SJSA1 (cell line): ENCODE measurements at regions not wholly inside any gene's neighbourhood (a gene's known extent, or its start where the extent isn't known, plus 50 kb on each side); places are given as distances from the start of the nearest gene placed in this dataset.
"Not testable (repeated sequence)": the region's sequence is repeated elsewhere in the genome, so short reads cannot be mapped to it uniquely, and the experiment has no call there.

Experiments used
- DNase-seq, 2 experiments: peaks; one replicate each; pipeline ENCODE4 v3.0.0-alpha.2; 2015 to 2020; ENCODE audit warnings: low spot score in 2 of 2, low read depth in 1 of 2
- H3K27ac ChIP-seq: fragments of 250-450 bp; sonication (Bioruptor Pico); 2 replicates; pipeline ENCODE4 v1.5.1; 2020; ENCODE audit warnings: mild to moderate bottlenecking, moderate library complexity
- H3K27me3 ChIP-seq: fragments of 250-450 bp; sonication (Bioruptor Pico); replicated peaks from 2 replicates; pipeline ENCODE4 v1.5.1; 2020; ENCODE audit warnings: mild to moderate bottlenecking, moderate library complexity
- H3K36me3 ChIP-seq: fragments of 250-450 bp; sonication (Bioruptor Pico); 2 replicates; pipeline ENCODE4 v1.5.1; 2020; ENCODE audit warnings: mild to moderate bottlenecking
- H3K4me1 ChIP-seq: fragments of 250-450 bp; sonication (Bioruptor Pico); replicated peaks from 2 replicates; pipeline ENCODE4 v1.6.1; 2021; ENCODE audit warnings: mild to moderate bottlenecking
- H3K4me3 ChIP-seq: fragments of 250-450 bp; sonication (Bioruptor Pico); 2 replicates; pipeline ENCODE4 v1.5.1; 2020; ENCODE audit warnings: mild to moderate bottlenecking
- H3K9me3 ChIP-seq: fragments of 250-450 bp; sonication (Bioruptor Pico); replicated peaks from 2 replicates; pipeline ENCODE4 v1.5.1; 2020; ENCODE audit warnings: mild to moderate bottlenecking

DNA sequence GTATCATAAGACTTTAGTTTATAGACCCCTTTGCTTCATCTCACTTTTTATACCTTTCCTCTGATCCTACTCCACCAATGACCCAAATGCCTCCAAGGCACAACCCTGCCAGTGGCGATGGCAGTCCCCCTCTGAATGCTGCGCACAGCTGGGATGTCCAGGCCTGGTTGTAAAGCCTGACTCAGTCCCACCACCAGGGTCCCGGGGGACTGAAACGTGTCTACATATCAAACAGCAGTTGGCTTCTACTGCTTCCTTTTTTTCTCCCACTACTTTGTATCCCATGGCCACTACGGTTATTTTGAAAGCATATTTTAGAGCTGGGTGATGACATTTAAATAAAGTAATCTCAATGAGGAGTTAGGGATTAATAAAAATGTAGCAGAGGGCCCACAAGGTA, 329.8 kb upstream of the PSMD7 start:
- Histone ChIP-seq H3K36me3 (no peaks in the 10 kb centered on the region), H3K4me3 (no peak overlapping the region), H3K9me3 (no peaks in the 10 kb centered on the region), H3K27me3 (no peaks in the 10 kb centered on the region), H3K27ac (no peak overlapping the region), H3K4me1 (no peaks in the 10 kb centered on the region)
- DNase-seq, result no peak

DNA sequence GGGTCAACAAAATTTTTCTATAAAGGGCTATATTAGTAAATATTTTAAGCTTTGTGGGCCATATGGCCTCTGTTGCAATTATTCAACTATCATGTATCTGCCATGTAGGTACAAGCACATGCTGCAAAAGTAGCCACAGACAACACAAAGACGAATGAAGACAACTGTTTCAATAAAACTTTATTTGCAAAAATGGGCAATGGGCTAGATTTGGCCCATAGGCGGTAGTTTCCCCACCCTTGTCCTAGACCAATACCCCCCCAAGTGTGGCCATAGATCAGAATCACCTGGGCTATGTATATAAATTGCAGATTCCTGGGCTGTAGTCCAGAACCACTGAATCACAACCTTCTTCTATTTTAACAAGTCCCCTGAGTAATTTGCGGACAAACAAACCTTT, 331.0 kb upstream of the PSMD7 start:
- Histone ChIP-seq H3K4me1 (no peaks in the 10 kb centered on the region), H3K27me3 (no peaks in the 10 kb centered on the region), H3K4me3 (no peak overlapping the region), H3K27ac (no peak overlapping the region), H3K36me3 (no peaks in the 10 kb centered on the region), H3K9me3 (no peaks in the 10 kb centered on the region)
- no peak for DNase-seq

DNA sequence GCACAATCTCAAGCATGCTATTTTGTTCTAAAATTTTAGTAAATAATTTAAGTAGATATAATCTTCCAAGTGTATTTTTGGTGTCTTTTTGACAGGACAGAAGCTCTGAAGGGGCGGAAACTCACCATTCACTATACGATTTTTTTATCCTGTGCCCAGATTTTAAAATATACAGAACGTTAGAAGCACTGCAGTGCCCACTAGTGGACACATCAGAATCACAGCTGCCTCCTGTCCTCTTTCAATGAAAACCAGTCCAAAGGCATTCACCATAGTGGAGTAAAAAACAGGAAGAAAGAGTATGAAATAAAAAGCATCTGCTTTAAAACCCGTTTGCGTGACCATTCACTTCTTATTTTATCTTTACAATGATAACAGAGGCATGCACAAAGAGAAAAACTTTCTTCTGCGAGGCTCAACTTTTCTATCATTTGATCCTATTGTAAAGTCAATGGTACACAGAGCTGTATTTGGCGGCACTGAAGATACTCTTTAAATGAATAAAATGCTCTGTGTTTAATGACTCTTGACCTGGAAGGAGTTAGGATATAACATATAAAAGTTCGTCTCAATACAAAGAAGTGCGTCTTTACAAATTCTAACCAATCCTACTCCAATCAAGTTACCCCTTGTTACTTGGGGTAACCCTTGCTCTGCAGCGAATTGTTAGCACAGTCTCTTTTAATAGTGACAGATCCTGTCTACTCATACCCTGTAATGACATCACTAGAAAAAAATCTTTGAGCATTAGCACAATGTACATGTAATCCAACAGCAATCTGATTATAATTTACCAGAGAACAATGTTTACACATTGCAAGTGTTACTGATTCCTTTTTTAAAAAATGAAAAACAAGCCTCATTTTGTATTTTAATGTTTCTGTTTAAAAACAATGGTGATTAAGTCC, 339.8 kb upstream of the PSMD7 start:
- DNase-seq, result peak; percentile 44 to 48
- Histone ChIP-seq H3K27ac (no peak overlapping the region), H3K27me3 (no peaks in the 10 kb centered on the region; the same call in 1 of the 2 replicates), H3K9me3 (no peaks in the 10 kb centered on the region), H3K4me1 (no peaks in the 10 kb centered on the region), H3K4me3 (no peak overlapping the region), H3K36me3 (no peaks in the 10 kb centered on the region)

DNA sequence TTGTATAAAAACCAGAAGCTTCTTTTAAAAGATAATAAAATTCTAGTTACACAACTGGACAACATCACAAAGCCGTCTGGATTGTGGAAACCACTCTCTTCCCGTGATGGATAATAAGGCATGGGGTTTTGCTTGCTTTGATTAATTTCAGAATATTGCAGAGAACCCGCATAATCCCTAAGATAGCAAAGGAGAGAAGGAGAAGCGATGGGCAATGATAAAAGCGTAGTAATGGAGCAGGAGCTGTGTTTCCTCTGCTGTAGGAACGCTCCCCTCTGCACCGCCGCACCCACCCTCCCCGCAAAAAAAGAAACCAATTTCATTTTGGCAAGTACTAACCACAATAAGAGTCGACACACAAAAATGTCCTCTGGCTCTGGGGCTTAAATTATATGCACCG, 340.9 kb upstream of the PSMD7 start:
- H3K9me3 ChIP-seq, result no peaks in the 10 kb centered on the region
- DNase-seq, result no peak
- H3K27me3 ChIP-seq, result no peaks in the 10 kb centered on the region; the same call in 1 of the 2 replicates
- no peaks in the 10 kb centered on the region for H3K36me3 ChIP-seq
- no peaks in the 10 kb centered on the region for H3K4me1 ChIP-seq
- no peak overlapping the region for H3K4me3 ChIP-seq
- H3K27ac ChIP-seq, result no peak overlapping the region

DNA sequence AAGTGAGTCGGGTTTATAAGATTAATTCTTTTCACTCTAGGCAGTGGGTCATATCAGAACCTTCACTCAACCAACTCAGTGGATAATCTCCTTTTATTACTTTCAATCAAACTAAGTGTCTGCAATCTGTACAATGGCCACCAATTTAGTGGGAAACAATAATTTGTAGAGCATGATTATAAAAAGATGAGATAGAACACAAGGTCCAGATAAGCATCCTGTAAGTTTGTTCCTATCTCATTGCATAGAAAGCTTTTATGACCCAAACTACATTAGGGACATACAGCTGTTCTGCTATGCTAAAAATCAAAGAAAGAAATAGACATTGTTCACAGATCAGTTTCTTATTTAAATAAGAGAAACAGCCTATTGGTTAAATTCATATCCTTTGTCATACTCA, 341.4 kb upstream of the PSMD7 start:
- DNase-seq, result no peak
- no peak overlapping the region for H3K4me3 ChIP-seq
- H3K9me3 ChIP-seq, result no peaks in the 10 kb centered on the region
- H3K4me1 ChIP-seq, result no peaks in the 10 kb centered on the region
- no peaks in the 10 kb centered on the region for H3K36me3 ChIP-seq
- no peak overlapping the region for H3K27ac ChIP-seq
- no peaks in the 10 kb centered on the region; the same call in 1 of the 2 replicates for H3K27me3 ChIP-seq

DNA sequence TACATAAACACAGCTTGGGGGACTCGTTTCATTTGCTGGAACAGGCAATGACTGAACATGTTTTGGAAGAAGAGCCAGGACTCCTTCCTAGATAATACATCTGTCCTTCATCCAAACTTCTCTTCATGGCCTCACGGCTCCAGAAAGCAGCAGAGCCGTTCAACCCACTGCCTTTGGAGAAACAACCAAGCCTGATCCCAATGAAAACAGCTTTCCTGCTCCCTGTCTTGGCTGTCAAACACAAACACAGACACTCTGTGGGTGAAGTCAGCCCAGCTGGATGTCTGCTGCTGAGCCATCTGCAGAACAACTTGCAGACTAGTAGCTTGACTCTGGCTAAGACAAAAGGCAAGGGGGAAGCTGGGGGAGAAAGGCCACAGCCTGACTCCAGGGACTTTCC, 345.1 kb upstream of the PSMD7 start:
- Histone ChIP-seq H3K36me3 (no peaks in the 10 kb centered on the region), H3K4me1 (no peaks in the 10 kb centered on the region), H3K27ac (no peak overlapping the region), H3K27me3 (no peaks in the 10 kb centered on the region; the same call in 1 of the 2 replicates), H3K4me3 (no peak overlapping the region), H3K9me3 (no peaks in the 10 kb centered on the region)
- DNase-seq, result no peak

DNA sequence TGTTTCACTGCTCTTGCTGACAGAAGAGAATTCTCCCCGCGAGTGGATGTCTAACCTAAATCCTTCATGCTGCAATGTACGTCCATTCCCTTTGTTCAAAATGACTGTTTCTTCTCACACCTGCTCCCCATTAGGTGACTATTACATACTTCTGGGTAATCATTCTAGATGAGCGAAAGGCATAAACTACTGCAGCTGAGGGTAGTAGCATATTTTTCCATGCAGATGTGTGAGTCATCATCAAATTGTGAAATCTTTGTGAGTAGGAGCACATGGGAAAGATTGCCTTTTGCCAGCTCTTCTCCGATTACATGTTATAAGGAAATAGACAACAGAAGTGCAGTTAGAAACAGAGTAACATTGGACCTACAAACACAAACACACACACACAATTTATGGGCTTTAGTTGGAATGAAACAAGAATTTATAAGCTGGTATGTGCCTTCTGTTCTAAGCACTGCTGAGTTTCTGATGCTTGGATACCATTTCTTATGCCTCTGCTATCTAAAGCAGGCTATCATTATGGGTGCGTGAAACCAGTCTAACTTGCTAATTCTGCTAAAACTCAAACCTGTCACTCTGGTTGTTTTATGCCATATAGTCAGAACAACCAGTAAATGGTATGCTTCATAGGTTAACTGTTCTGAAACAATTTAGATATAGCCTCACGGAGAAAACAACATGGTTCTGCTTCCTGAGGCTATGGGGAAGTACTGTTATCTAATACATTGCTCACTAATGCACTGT, 346.9 kb upstream of the PSMD7 start:
- no peak overlapping the region for H3K27ac ChIP-seq
- no peaks in the 10 kb centered on the region for H3K4me1 ChIP-seq
- no peaks in the 10 kb centered on the region for H3K36me3 ChIP-seq
- H3K4me3 ChIP-seq, result no peak overlapping the region
- no peak for DNase-seq
- H3K27me3 ChIP-seq, result no peaks in the 10 kb centered on the region
- no peaks in the 10 kb centered on the region for H3K9me3 ChIP-seq

DNA sequence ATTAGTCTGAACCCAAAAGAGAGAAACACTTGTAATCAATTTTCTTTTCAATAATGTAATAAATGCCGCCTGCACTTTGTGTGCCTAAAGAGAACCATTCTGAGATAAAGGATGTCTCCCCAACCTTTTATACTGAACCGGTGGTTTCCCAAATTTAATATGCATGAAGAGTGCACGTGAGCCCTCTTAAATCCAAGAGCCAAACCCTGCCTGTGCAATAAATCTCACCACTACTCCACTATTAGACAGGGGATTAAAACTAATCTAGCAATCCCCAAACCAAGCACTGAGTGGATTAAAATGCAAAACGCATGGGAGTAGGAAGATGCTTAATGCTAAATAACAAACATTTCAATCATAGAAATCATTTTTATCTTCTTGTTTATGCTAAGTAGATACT, 351.0 kb upstream of the PSMD7 start:
- H3K9me3 ChIP-seq, result no peaks in the 10 kb centered on the region
- H3K4me3 ChIP-seq, result no peak overlapping the region
- no peak for DNase-seq
- no peaks in the 10 kb centered on the region for H3K36me3 ChIP-seq
- no peak overlapping the region for H3K27ac ChIP-seq
- H3K4me1 ChIP-seq, result no peaks in the 10 kb centered on the region
- no peaks in the 10 kb centered on the region for H3K27me3 ChIP-seq

DNA sequence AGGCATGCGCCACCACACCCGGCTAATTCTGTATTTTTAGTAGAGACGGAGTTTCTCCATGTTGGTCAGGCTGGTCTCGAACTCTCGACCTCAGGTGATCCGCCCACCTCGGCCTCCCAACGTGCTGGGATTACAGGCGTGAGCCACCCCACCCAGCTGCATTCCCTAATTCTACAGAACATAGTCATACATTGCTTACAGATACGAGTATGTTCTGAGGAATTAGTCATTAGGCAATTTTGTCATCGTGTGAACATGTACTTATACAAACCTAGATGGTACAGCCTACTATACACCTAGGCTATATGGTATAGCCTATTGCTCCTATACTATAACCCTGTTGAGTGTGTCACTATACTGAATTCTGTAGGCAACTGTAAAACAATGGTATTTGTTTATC, 353.4 kb upstream of the PSMD7 start:
- not testable (repeated sequence) for H3K36me3 ChIP-seq, H3K27me3 ChIP-seq, H3K27ac ChIP-seq, H3K9me3 ChIP-seq, H3K4me1 ChIP-seq, H3K4me3 ChIP-seq, DNase-seq

DNA sequence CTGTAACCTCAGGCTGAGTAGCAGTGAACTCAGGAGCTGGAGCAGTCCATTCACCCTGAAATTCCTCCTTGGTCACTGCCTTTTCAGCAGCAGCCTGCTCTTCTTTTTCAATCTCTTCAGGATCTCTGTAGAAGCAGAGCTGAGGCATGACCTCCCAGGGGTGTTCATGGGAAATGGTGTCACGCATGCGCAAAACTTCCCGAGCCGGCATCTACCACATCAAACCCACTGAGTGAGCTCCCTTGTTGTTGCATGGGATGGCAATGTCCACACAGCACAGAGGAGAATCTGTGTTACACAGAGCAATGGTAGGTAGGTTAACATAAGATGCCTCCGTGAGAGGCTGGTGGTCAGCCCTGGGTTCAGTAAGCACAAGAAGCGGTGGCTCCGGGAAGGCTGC, 355.8 kb upstream of the PSMD7 start:
- H3K36me3 ChIP-seq, H3K27me3 ChIP-seq, H3K9me3 ChIP-seq, H3K27ac ChIP-seq, H3K4me3 ChIP-seq, H3K4me1 ChIP-seq, DNase-seq: not testable (repeated sequence)

DNA sequence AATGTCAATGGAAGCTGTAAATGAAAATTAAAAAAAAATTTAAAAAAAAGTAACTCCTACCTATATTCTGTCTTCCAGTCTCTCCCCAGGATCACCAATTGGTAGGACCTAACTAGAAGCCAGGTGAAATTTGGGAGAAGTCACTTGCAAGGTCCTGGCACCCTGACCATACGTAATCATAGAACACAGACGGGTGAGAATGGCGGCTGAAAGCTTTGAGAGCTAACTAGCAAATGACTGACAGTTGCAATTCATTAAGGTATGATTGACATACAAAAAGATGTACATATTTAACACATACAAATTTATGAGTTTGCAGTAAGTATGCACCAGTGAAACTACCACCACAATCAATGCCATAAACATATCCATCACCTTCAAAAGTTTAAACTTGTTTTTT, 372.7 kb upstream of the PSMD7 start:
- DNase-seq, result no peak
- H3K27ac ChIP-seq, result no peak overlapping the region
- no peaks in the 10 kb centered on the region for H3K36me3 ChIP-seq
- H3K27me3 ChIP-seq, result no peaks in the 10 kb centered on the region
- no peaks in the 10 kb centered on the region for H3K4me1 ChIP-seq
- no peak overlapping the region for H3K4me3 ChIP-seq
- no peaks in the 10 kb centered on the region for H3K9me3 ChIP-seq

DNA sequence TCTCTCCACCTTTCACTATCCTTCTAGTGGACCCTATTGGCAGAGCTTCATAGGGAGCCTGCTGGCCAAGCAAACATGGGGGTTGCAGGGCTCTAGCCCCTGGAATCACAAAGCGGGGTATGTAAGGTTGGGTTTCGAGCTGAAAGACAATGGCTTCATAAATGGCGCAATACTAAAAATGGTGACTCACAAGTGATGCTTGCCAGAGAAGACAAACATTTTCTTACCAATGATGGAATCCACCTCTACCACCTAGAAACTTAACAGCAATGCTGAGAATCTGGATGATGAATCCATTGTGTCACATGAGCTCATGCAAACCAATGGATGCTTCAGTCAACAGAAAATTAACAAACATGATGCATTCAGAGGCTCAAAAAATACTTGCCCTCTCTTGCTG, 375.3 kb upstream of the PSMD7 start:
- Histone ChIP-seq H3K9me3 (no peaks in the 10 kb centered on the region), H3K4me1 (no peaks in the 10 kb centered on the region), H3K27ac (no peak overlapping the region), H3K4me3 (no peak overlapping the region), H3K36me3 (no peaks in the 10 kb centered on the region), H3K27me3 (no peaks in the 10 kb centered on the region)
- no peak for DNase-seq

DNA sequence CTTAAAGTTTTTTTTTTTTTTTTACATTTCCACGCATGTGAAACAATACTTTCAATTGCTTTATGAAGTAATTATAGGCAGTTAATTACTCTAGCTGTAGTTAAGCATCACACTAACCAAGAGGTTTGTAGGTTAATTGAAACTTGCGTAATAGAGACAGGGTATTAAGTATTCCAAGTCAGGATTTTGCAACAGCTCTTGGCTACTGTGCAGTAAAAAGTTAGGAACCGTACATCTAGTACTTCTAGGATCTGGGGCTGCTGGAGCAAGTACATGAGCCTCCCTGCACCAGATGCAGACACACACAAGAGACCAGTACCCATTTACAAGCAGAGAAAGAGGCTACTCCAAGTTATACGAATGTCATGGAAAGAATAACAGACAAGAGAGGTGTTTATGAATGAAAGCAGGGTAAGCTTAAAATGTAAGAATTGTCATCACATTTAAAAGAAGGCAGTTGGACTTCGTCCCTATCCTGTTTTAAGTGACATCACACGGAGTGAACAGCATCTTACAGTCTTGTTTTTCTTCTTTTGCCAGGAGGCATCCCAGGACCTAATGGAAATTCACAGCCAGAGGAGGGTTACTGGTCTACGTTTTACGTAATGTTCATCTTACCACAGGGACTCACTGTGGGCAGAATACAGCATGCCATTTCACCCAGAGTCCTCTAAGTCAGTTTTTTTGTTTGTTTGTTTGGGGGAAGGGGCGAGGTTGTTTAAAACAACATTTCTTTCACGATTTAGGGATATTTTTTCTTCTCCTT, 379.6 kb upstream of the PSMD7 start:
- Histone ChIP-seq H3K9me3 (no peaks in the 10 kb centered on the region), H3K4me3 (no peak overlapping the region), H3K4me1 (no peaks in the 10 kb centered on the region), H3K27ac (no peak overlapping the region), H3K36me3 (no peaks in the 10 kb centered on the region), H3K27me3 (no peaks in the 10 kb centered on the region)
- DNase-seq, result no peak

DNA sequence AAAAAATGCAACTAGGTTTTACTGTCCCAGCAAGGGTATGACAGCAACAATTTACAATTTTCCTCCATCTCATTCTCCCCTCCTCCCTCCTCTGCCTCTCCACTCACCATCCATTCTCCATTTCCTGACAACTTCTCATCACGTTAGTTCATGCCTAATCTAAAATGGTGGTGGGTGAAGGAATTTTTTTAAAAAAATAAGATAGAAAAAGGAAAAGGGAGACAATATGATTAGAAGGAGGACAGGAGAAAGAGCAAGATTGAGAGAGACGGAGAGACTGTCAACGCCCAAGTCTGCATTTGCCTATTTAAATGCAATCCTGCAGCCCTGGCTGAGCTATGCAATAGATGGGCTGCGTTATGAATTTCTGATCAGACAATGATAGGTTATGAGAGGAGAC, 380.7 kb upstream of the PSMD7 start:
- H3K4me1 ChIP-seq, result no peaks in the 10 kb centered on the region
- no peak for DNase-seq

More for the DNA sequence above, 380.7 kb upstream of the PSMD7 start:
- Histone ChIP-seq H3K36me3 (no peaks in the 10 kb centered on the region), H3K27me3 (no peaks in the 10 kb centered on the region), H3K27ac (no peak overlapping the region), H3K4me3 (no peak overlapping the region), H3K9me3 (no peaks in the 10 kb centered on the region)
